Epidermal melanocyte (primary cell): ENCODE measurements at regions not wholly inside any gene's neighbourhood (a gene's known extent, or its start where the extent isn't known, plus 50 kb on each side); places are given as distances from the start of the nearest gene placed in this dataset.
"Not testable (repeated sequence)": the region's sequence is repeated elsewhere in the genome, so short reads cannot be mapped to it uniquely, and the experiment has no call there.

Experiments
- DNase-seq: peaks from one replicate; pipeline ENCODE4 v3.0.0; 2011; ENCODE audit warnings: low spot score; ENCODE audit not compliant: insufficient read length

- no peak for DNase-seq
These were observed 301.3 kb downstream of the PLPP3 start for GRCh38 chr1:56278061-56278460.

- DNase-seq = no peak
These were observed 310.7 kb downstream of the PLPP3 start for GRCh38 chr1:56268519-56269140.

- DNase-seq = no peak
These were observed 311.8 kb downstream of the PLPP3 start for GRCh38 chr1:56267611-56268010.

- no peak for DNase-seq
These were observed 313.0 kb downstream of the PLPP3 start for GRCh38 chr1:56266359-56266758.

- no peak for DNase-seq
These were observed 314.1 kb downstream of the PLPP3 start for GRCh38 chr1:56265216-56265615.

- DNase-seq = no peak
These were observed 315.5 kb downstream of the PLPP3 start for GRCh38 chr1:56263908-56264307.

- no peak for DNase-seq
These were observed 321.0 kb downstream of the PLPP3 start for GRCh38 chr1:56258371-56258770.

- no peak for DNase-seq
These were observed 321.6 kb downstream of the PLPP3 start for GRCh38 chr1:56257726-56258125.

- no peak for DNase-seq
These were observed 323.0 kb downstream of the PLPP3 start for GRCh38 chr1:56256153-56257000.

GRCh38 chr1:56255516-56256152 lies 323.7 kb downstream of the PLPP3 start:
- peak; percentile 22 for DNase-seq

GRCh38 chr1:56254130-56254529 lies 325.2 kb downstream of the PLPP3 start:
- DNase-seq = no peak

GRCh38 chr1:56250809-56251208 lies 328.6 kb downstream of the PLPP3 start:
- no peak for DNase-seq

GRCh38 chr1:56249234-56249633 lies 330.1 kb downstream of the PLPP3 start:
- no peak for DNase-seq

- no peak for DNase-seq
These were observed 331.2 kb downstream of the PLPP3 start for GRCh38 chr1:56248138-56248537.

GRCh38 chr1:56246726-56247125 lies 332.6 kb downstream of the PLPP3 start:
- not testable (repeated sequence) for DNase-seq

- no peak for DNase-seq
These were observed 339.0 kb downstream of the PLPP3 start for GRCh38 chr1:56240400-56240799.

GRCh38 chr1:56237491-56238064 lies 341.8 kb downstream of the PLPP3 start:
- no peak for DNase-seq

GRCh38 chr1:56236688-56237087 lies 342.7 kb downstream of the PLPP3 start:
- DNase-seq = no peak

GRCh38 chr1:56235909-56236510 lies 343.4 kb downstream of the PLPP3 start:
- no peak for DNase-seq

GRCh38 chr1:56229186-56229585 lies 350.2 kb downstream of the PLPP3 start:
- DNase-seq = no peak

GRCh38 chr1:56227886-56228285 lies 351.5 kb downstream of the PLPP3 start:
- DNase-seq = no peak

- DNase-seq = no peak
These were observed 352.0 kb downstream of the PLPP3 start for GRCh38 chr1:56227401-56227800.
